ENCODE measurements at regions not wholly inside any gene's neighbourhood (a gene's known extent, or its start where the extent isn't known, plus 50 kb on each side); places are given as distances from the start of the nearest gene placed in this dataset.

DNA sequence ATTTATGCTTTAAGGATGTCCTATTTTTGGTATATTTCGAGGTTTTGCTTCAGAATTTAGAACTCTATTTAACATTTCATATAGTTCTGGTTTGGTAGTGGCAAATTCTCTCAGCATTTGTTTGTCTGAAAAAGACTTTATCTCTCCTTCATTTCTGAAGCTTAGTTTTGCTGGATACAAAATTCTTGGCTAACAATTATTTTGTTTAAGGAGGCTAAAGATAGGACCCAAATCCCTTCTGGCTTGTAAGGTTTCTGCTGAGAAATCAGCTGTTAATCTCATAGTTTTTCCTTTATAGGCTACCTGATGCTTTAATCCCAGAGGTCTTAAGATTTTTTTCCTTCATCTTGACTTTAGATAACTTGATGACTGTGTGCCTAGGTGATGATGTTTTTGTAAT, 162.7 kb upstream of the B3GAT2 start:
- Histone ChIP-seq H3K36me3 (replicated peaks; ENCODE audit: insufficient read depth, low read length) (no peaks in the 10 kb centered on the region), H3K4me2 (ENCODE audit: low read depth, low read length) (no peak overlapping the region), H3K27ac (ENCODE audit: low read length) (no peak overlapping the region), H3K79me2 (ENCODE audit: low read length) (no peaks in the 10 kb centered on the region), H3K4me3 (ENCODE audit: low read length) (no peak overlapping the region), H3K9me3 (replicated peaks; ENCODE audit: insufficient read depth, low read length) (no peaks in the 10 kb centered on the region), H3K4me1 (ENCODE audit: low read length) (no peaks in the 10 kb centered on the region), H3K9me2 (replicated peaks; ENCODE audit: insufficient read depth, low read length) (no peaks in the 10 kb centered on the region), H3K9ac (ENCODE audit: low read length) (no peak overlapping the region), H4K20me1 (ENCODE audit: insufficient read depth, low read length) (no peaks in the 10 kb centered on the region), H3F3A (ENCODE audit: insufficient read depth, low read length) (no peaks in the 10 kb centered on the region), H2AFZ (ENCODE audit: low read length) (no peak overlapping the region), H3K27me3 (replicated peaks; ENCODE audit: insufficient read depth, low read length) (no peaks in the 10 kb centered on the region)
- TF ChIP-seq EZH2phosphoT487 (IDR thresholded peaks at IDR 0.05; ENCODE audit: low read length) = no peak
- no peak for DNase-seq

DNA sequence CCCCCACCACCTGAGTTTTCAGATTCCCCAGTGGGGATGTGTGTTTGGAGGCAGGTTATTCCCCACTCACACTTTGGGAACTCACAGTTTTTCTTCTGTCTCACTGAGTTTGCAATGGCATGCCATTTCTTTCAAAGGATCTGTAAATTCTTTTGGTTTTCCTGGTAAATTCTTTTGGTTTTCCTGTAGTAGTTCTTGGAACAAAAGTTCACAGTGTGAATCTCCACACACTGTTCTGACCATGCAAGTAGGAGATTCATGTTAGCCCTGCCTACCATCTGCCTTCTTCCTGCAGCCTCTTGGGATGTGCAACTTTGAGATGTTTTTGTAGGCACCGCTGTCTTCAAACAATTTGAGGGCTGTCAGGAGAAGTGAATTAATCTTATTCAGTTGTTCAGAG, 165.6 kb upstream of the OGFRL1 start:
- Histone ChIP-seq H4K20me1 (ENCODE audit: insufficient read depth, low read length) (no peaks in the 10 kb centered on the region), H3K4me3 (ENCODE audit: low read length) (no peak overlapping the region), H3K27ac (ENCODE audit: low read length) (no peak overlapping the region), H3K27me3 (replicated peaks; ENCODE audit: insufficient read depth, low read length) (no peaks in the 10 kb centered on the region), H3K79me2 (ENCODE audit: low read length) (no peaks in the 10 kb centered on the region), H3K9me3 (replicated peaks; ENCODE audit: insufficient read depth, low read length) (no peaks in the 10 kb centered on the region), H3K4me2 (ENCODE audit: low read depth, low read length) (no peak overlapping the region), H3K4me1 (ENCODE audit: low read length) (no peaks in the 10 kb centered on the region), H3K9ac (ENCODE audit: low read length) (no peak overlapping the region), H3K36me3 (replicated peaks; ENCODE audit: insufficient read depth, low read length) (no peaks in the 10 kb centered on the region), H3F3A (ENCODE audit: insufficient read depth, low read length) (no peaks in the 10 kb centered on the region), H3K9me2 (replicated peaks; ENCODE audit: insufficient read depth, low read length) (no peaks in the 10 kb centered on the region), H2AFZ (ENCODE audit: low read length) (no peak overlapping the region)
- TF ChIP-seq EZH2phosphoT487 (IDR thresholded peaks at IDR 0.05; ENCODE audit: low read length) = no peak
- TF ChIP-seq EZH2 (optimal IDR thresholded peaks at IDR 0.05; ENCODE audit: low read depth, low read length) = no peak
- TF ChIP-seq, protein P1, sequence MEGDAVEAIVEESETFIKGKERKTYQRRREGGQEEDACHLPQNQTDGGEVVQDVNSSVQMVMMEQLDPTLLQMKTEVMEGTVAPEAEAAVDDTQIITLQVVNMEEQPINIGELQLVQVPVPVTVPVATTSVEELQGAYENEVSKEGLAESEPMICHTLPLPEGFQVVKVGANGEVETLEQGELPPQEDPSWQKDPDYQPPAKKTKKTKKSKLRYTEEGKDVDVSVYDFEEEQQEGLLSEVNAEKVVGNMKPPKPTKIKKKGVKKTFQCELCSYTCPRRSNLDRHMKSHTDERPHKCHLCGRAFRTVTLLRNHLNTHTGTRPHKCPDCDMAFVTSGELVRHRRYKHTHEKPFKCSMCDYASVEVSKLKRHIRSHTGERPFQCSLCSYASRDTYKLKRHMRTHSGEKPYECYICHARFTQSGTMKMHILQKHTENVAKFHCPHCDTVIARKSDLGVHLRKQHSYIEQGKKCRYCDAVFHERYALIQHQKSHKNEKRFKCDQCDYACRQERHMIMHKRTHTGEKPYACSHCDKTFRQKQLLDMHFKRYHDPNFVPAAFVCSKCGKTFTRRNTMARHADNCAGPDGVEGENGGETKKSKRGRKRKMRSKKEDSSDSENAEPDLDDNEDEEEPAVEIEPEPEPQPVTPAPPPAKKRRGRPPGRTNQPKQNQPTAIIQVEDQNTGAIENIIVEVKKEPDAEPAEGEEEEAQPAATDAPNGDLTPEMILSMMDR (IDR thresholded peaks at IDR 0.05; ENCODE audit: low read length) = no peak
- no peak for DNase-seq

DNA sequence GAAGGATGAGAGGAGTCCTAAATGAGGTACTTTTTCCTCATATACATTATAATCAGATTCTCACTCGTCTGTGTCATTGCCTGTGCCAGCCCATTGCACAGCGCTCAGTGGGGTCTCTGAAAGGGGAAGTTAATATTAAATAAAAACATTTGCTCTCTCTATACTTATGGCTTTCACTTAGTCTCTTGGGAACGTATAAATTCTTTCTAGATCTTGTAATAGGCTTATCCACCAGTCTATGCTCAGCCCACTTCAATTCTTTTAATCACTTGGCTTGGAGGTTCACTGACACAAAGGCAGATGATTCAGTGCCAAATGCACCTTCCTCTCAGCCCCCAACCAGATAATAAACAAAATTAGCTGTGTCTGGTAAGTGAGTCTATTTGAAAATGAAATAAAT, 164.3 kb upstream of the OGFRL1 start:
- no peak overlapping the region for H3K27ac ChIP-seq (ENCODE audit: low read length)
- no peak overlapping the region for H3K4me2 ChIP-seq (ENCODE audit: low read depth, low read length)
- no peak for DNase-seq
- H2AFZ ChIP-seq (ENCODE audit: low read length) = no peak overlapping the region
- H3K9me2 ChIP-seq (replicated peaks; ENCODE audit: insufficient read depth, low read length) = no peaks in the 10 kb centered on the region
- H4K20me1 ChIP-seq (ENCODE audit: insufficient read depth, low read length) = no peaks in the 10 kb centered on the region
- no peak overlapping the region for H3K4me3 ChIP-seq (ENCODE audit: low read length)
- no peaks in the 10 kb centered on the region for H3K27me3 ChIP-seq (replicated peaks; ENCODE audit: insufficient read depth, low read length)
- no peaks in the 10 kb centered on the region for H3K79me2 ChIP-seq (ENCODE audit: low read length)
- H3K4me1 ChIP-seq (ENCODE audit: low read length) = no peaks in the 10 kb centered on the region
- TF ChIP-seq EZH2 (optimal IDR thresholded peaks at IDR 0.05; ENCODE audit: low read depth, low read length) = no peak
- TF ChIP-seq EZH2phosphoT487 (IDR thresholded peaks at IDR 0.05; ENCODE audit: low read length) = no peak
- TF ChIP-seq, protein P1 (IDR thresholded peaks at IDR 0.05; ENCODE audit: low read length) = no peak
- no peaks in the 10 kb centered on the region for H3F3A ChIP-seq (ENCODE audit: insufficient read depth, low read length)
- no peaks in the 10 kb centered on the region for H3K9me3 ChIP-seq (replicated peaks; ENCODE audit: insufficient read depth, low read length)
- no peaks in the 10 kb centered on the region for H3K36me3 ChIP-seq (replicated peaks; ENCODE audit: insufficient read depth, low read length)
- H3K9ac ChIP-seq (ENCODE audit: low read length) = no peak overlapping the region

DNA sequence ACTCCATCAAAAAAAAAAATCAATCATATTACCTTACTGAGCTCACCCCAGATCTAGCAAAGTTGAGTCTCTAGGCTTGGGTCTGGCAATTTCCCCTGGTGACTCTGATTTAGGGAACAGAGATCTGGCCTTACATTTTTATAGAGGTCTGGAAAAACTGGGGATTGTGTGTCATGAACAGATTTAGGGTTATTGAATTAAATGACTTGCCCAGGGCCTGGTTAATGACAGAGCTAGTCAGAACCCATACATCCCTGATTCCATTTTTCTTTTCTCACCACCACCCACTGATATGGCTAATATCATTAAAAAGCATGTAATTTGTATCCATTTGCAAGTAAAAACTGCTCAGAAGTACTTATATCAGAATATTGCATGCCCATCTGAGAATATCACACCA, 163.4 kb upstream of the OGFRL1 start:
- no peak overlapping the region for H3K9ac ChIP-seq (ENCODE audit: low read length)
- no peak overlapping the region for H3K4me2 ChIP-seq (ENCODE audit: low read depth, low read length)
- no peak for DNase-seq
- no peaks in the 10 kb centered on the region for H3K4me1 ChIP-seq (ENCODE audit: low read length)
- H3K36me3 ChIP-seq (replicated peaks; ENCODE audit: insufficient read depth, low read length) = no peaks in the 10 kb centered on the region
- H3K27me3 ChIP-seq (replicated peaks; ENCODE audit: insufficient read depth, low read length) = no peaks in the 10 kb centered on the region
- H4K20me1 ChIP-seq (ENCODE audit: insufficient read depth, low read length) = no peaks in the 10 kb centered on the region
- H3F3A ChIP-seq (ENCODE audit: insufficient read depth, low read length) = no peaks in the 10 kb centered on the region
- H3K79me2 ChIP-seq (ENCODE audit: low read length) = no peaks in the 10 kb centered on the region
- H3K9me2 ChIP-seq (replicated peaks; ENCODE audit: insufficient read depth, low read length) = no peaks in the 10 kb centered on the region
- no peak overlapping the region for H3K4me3 ChIP-seq (ENCODE audit: low read length)
- no peaks in the 10 kb centered on the region for H3K9me3 ChIP-seq (replicated peaks; ENCODE audit: insufficient read depth, low read length)
- no peak overlapping the region for H2AFZ ChIP-seq (ENCODE audit: low read length)
- TF ChIP-seq, protein P1 (IDR thresholded peaks at IDR 0.05; ENCODE audit: low read length) = no peak
- TF ChIP-seq EZH2phosphoT487 (IDR thresholded peaks at IDR 0.05; ENCODE audit: low read length) (no peak), EZH2 (optimal IDR thresholded peaks at IDR 0.05; ENCODE audit: low read depth, low read length) (no peak)
- H3K27ac ChIP-seq (ENCODE audit: low read length) = no peak overlapping the region

All from MM.1S (cell line).